Fibroblast of lung (primary cell): ENCODE measurements at regions not wholly inside any gene's neighbourhood (a gene's known extent, or its start where the extent isn't known, plus 50 kb on each side); places are given as distances from the start of the nearest gene placed in this dataset.

ENCODE experiments used
- DNase-seq, 2 donors: peaks; one replicate each; pipeline versions ENCODE4 v3.0.0 to v3.0.0-alpha.2; 2010; ENCODE audit warnings: low read depth in 2 of 2
- H2AFZ ChIP-seq: 2 replicates; pipeline ENCODE4 v1.5.1; 2012; ENCODE audit warnings: low read length, control low read depth, inconsistent platforms
- H3K27ac ChIP-seq: 2 replicates; pipeline ENCODE4 v1.5.1; 2011; ENCODE audit warnings: low read length, control low read depth; ENCODE audit not compliant: insufficient read depth
- H3K27me3 ChIP-seq: 2 replicates; pipeline ENCODE4 v1.5.1; 2011; ENCODE audit warnings: mild to moderate bottlenecking, low read length; ENCODE audit not compliant: control insufficient read depth, insufficient read depth
- H3K36me3 ChIP-seq: 2 replicates; pipeline ENCODE4 v1.5.1; 2011; ENCODE audit warnings: low read length; ENCODE audit not compliant: control insufficient read depth, insufficient read depth
- H3K4me1 ChIP-seq: 2 replicates; pipeline ENCODE4 v1.5.1; 2011; ENCODE audit warnings: low read length; ENCODE audit not compliant: control insufficient read depth, insufficient read depth; ENCODE audit errors: extremely low read depth
- H3K4me2 ChIP-seq: 2 replicates; pipeline ENCODE4 v1.5.1; 2011; ENCODE audit warnings: low read length, control low read depth; ENCODE audit not compliant: insufficient read depth; ENCODE audit errors: extremely low read depth
- H3K4me3 ChIP-seq, 4 experiments: fragments of 200-600 bp in 1 of 4; sonication (generic) in 1 of 4; replicated peaks in 1 of 4; 2 replicates each; pipeline ENCODE4 v1.5.1; 2011 to 2016; ENCODE audit warnings: low read length in 4 of 4, low read depth in 3 of 4, mild to moderate bottlenecking in 3 of 4, control low read depth in 2 of 4, inconsistent platforms in 1 of 4, mixed read lengths in 1 of 4; ENCODE audit not compliant: insufficient read depth in 1 of 4; ENCODE audit errors: control extremely low read depth in 1 of 4
- H3K79me2 ChIP-seq: 2 replicates; pipeline ENCODE4 v1.5.1; 2012; ENCODE audit warnings: mild to moderate bottlenecking, low read length, inconsistent platforms; ENCODE audit not compliant: control insufficient read depth, insufficient read depth
- H3K9ac ChIP-seq: 2 replicates; pipeline ENCODE4 v1.5.1; 2011; ENCODE audit warnings: mild to moderate bottlenecking, low read length, control low read depth; ENCODE audit not compliant: insufficient read depth
- H3K9me3 ChIP-seq: 2 replicates; pipeline ENCODE4 v1.5.1; 2012; ENCODE audit warnings: low read depth, low read length; ENCODE audit not compliant: control insufficient read depth, insufficient read depth
- H4K20me1 ChIP-seq: 2 replicates; pipeline ENCODE4 v1.5.1; 2011; ENCODE audit warnings: low read length; ENCODE audit not compliant: control insufficient read depth, insufficient read depth; ENCODE audit errors: extremely low read depth
- CTCF ChIP-seq, 2 donors: IDR thresholded peaks in 1 of 2; conservative IDR thresholded peaks in 1 of 2; 1 replicate in 1 of 2; 2 replicates in 1 of 2; pipeline ENCODE4 v1.5.1; 2011 to 2012; ENCODE audit warnings: low read length in 2 of 2, control low read depth in 1 of 2, inconsistent platforms in 1 of 2, low read depth in 1 of 2, mild to moderate bottlenecking in 1 of 2
- EZH2 ChIP-seq: IDR thresholded peaks from 2 replicates; pipeline ENCODE4 v1.5.1; 2012; ENCODE audit warnings: low read length, control low read depth, mild to moderate bottlenecking; ENCODE audit errors: missing control alignments

GRCh38 chr13:70432276-70432805, 324.1 kb upstream of the KLHL1 start:
- no peaks in the 10 kb centered on the region for H4K20me1 ChIP-seq
- DNase-seq: no peak
- H3K36me3 ChIP-seq: no peaks in the 10 kb centered on the region
- no peaks in the 10 kb centered on the region for H3K4me1 ChIP-seq
- H3K4me2 ChIP-seq: no peak overlapping the region
- H3K4me3 ChIP-seq: no peak overlapping the region
- TF ChIP-seq CTCF (conservative IDR thresholded peaks at IDR 0.05 in 1 of 2, IDR thresholded peaks at IDR 0.05 in 1 of 2; ENCODE audit: low read depth in 1 of 2, low read length in 2 of 2) (no peak), EZH2 (no peak)
- no peak overlapping the region for H3K27ac ChIP-seq
- H3K27me3 ChIP-seq: no peaks in the 10 kb centered on the region
- H3K9me3 ChIP-seq: no peaks in the 10 kb centered on the region
- H3K79me2 ChIP-seq: no peaks in the 10 kb centered on the region
- no peak overlapping the region for H3K9ac ChIP-seq
- H2AFZ ChIP-seq: no peak overlapping the region

GRCh38 chr13:70430256-70430655, 322.0 kb upstream of the KLHL1 start:
- DNase-seq: no peak
- no peaks in the 10 kb centered on the region for H3K4me1 ChIP-seq
- H4K20me1 ChIP-seq: no peaks in the 10 kb centered on the region
- H3K9me3 ChIP-seq: no peaks in the 10 kb centered on the region
- no peak overlapping the region for H3K27ac ChIP-seq
- H2AFZ ChIP-seq: no peak overlapping the region
- H3K79me2 ChIP-seq: no peaks in the 10 kb centered on the region
- H3K36me3 ChIP-seq: no peaks in the 10 kb centered on the region
- no peak overlapping the region for H3K9ac ChIP-seq
- no peak overlapping the region for H3K4me2 ChIP-seq
- no peaks in the 10 kb centered on the region for H3K27me3 ChIP-seq
- TF ChIP-seq CTCF (conservative IDR thresholded peaks at IDR 0.05 in 1 of 2, IDR thresholded peaks at IDR 0.05 in 1 of 2; ENCODE audit: low read depth in 1 of 2, low read length in 2 of 2): no peak
- TF ChIP-seq EZH2: no peak
- no peak overlapping the region for H3K4me3 ChIP-seq

- Histone ChIP-seq H3K9me3 (no peaks in the 10 kb centered on the region), H3K27me3 (no peaks in the 10 kb centered on the region), H3K4me3 (no peak overlapping the region), H3K36me3 (no peaks in the 10 kb centered on the region), H3K27ac (no peak overlapping the region), H2AFZ (no peak overlapping the region), H3K9ac (no peak overlapping the region), H3K4me1 (no peaks in the 10 kb centered on the region), H3K4me2 (no peak overlapping the region), H4K20me1 (no peaks in the 10 kb centered on the region), H3K79me2 (no peaks in the 10 kb centered on the region)
- TF ChIP-seq CTCF (conservative IDR thresholded peaks at IDR 0.05 in 1 of 2, IDR thresholded peaks at IDR 0.05 in 1 of 2; ENCODE audit: low read depth in 1 of 2, low read length in 2 of 2): no peak
- TF ChIP-seq EZH2: no peak
- no peak for DNase-seq
These were observed 316.7 kb upstream of the KLHL1 start for GRCh38 chr13:70424928-70425327.
